PC-3 (cell line): ENCODE measurements at regions not wholly inside any gene's neighbourhood (a gene's known extent, or its start where the extent isn't known, plus 50 kb on each side); places are given as distances from the start of the nearest gene placed in this dataset.

ENCODE experiments used
- ATAC-seq: fragments of 200-7000 bp; cut with Tn5 transposase; 2 replicates; pipeline ENCODE4 v1.9.1; 2020; ENCODE audit warnings: mild to moderate bottlenecking, moderate library complexity
- BruUV-seq: library from RNA; stranded (reverse); fragments of 400-500 nt; replicated peaks from 2 replicates; lab custom pipeline; 2021; lab: Mats Ljungman, UMichigan
- CTCF ChIA-PET: fragments of 300-600 bp; sonication (Branson Sonifier 250); formaldehyde crosslinking; loops from one replicate; lab custom pipeline; 2022; ENCODE audit warnings: antibody characterized with exemption; lab: Charles Lee
- POLR2A ChIA-PET: fragments of 300-600 bp; sonication (Branson Sonifier 250); formaldehyde crosslinking; loops from one replicate; lab custom pipeline; 2022; ENCODE audit warnings: antibody characterized with exemption; ENCODE audit not compliant: unreplicated experiment; lab: Charles Lee
- DNase-seq: peaks from one replicate; pipeline ENCODE4 v3.0.0-alpha.2; 2015
- H2AFZ ChIP-seq: fragments of 300-600 bp; sonication (generic); 2 replicates; pipeline ENCODE4 v1.6.0; 2016; ENCODE audit warnings: antibody characterized with exemption, low read length
- H3F3A ChIP-seq: fragments of 300-600 bp; sonication (generic); one replicate; pipeline ENCODE4 v1.6.0; 2017; ENCODE audit warnings: antibody characterized with exemption, low read length, control low read depth, mild to moderate bottlenecking; ENCODE audit not compliant: unreplicated experiment
- H3K27ac ChIP-seq: fragments of 300-600 bp; sonication (generic); 2 replicates; pipeline ENCODE4 v1.5.1; 2016; ENCODE audit warnings: mild to moderate bottlenecking, low read length
- H3K27me3 ChIP-seq: fragments of 300-600 bp; sonication (generic); 2 replicates; pipeline ENCODE4 v1.6.1; 2016; ENCODE audit warnings: low read length, mixed read lengths
- H3K36me3 ChIP-seq: fragments of 300-600 bp; sonication (generic); 2 replicates; pipeline ENCODE4 v1.6.1; 2016; ENCODE audit warnings: low read depth, mixed run types, low read length, mixed read lengths
- H3K4me1 ChIP-seq: fragments of 300-600 bp; sonication (generic); 2 replicates; pipeline ENCODE4 v1.5.1; 2016; ENCODE audit warnings: low read length; ENCODE audit not compliant: insufficient read depth
- H3K4me2 ChIP-seq: fragments of 300-600 bp; sonication (generic); 2 replicates; pipeline ENCODE4 v1.6.0; 2016; ENCODE audit warnings: low read length
- H3K4me3 ChIP-seq: fragments of 300-600 bp; sonication (generic); 2 replicates; pipeline ENCODE4 v1.5.1; 2016; ENCODE audit warnings: mild to moderate bottlenecking, low read length, mixed read lengths
- H3K79me2 ChIP-seq: fragments of 300-600 bp; sonication (generic); 2 replicates; pipeline ENCODE4 v1.6.1; 2017; ENCODE audit warnings: low read length, mixed read lengths
- H3K9ac ChIP-seq: fragments of 300-600 bp; sonication (generic); 2 replicates; pipeline ENCODE4 v1.6.0; 2016; ENCODE audit warnings: mild to moderate bottlenecking, low read length
- H3K9me2 ChIP-seq: fragments of 300-600 bp; sonication (generic); replicated peaks from 2 replicates; pipeline ENCODE4 v1.6.1; 2016; ENCODE audit warnings: mixed run types, low read length, mixed read lengths
- H3K9me3 ChIP-seq: fragments of 300-600 bp; sonication (generic); 2 replicates; pipeline ENCODE4 v1.6.1; 2016; ENCODE audit warnings: low read length, mixed read lengths
- H4K20me1 ChIP-seq: fragments of 300-600 bp; sonication (generic); 2 replicates; pipeline ENCODE4 v1.6.1; 2016; ENCODE audit warnings: low read length, mixed read lengths
- EZH2 ChIP-seq: fragments of 300-600 bp; sonication (generic); IDR thresholded peaks from one replicate; pipeline ENCODE4 v1.6.1; 2017; ENCODE audit warnings: antibody characterized with exemption, mild to moderate bottlenecking, low read length; ENCODE audit not compliant: unreplicated experiment
- EZH2phosphoT487 ChIP-seq: fragments of 300-600 bp; sonication (generic); IDR thresholded peaks from 2 replicates; pipeline ENCODE4 v1.6.1; 2018; ENCODE audit warnings: mild to moderate bottlenecking, antibody characterized with exemption, low read length, borderline replicate concordance
- intact Hi-C: fragments of 100-400 bp; cut with micrococcal nuclease; formaldehyde crosslinking; loops from 2 replicates; pipeline ENCODE4 v1.9.0; 2023
- TF ChIP-seq, protein P1 (sequence below): fragments of 300-600 bp; sonication (generic); conservative IDR thresholded peaks from 2 replicates; pipeline ENCODE4 v1.5.1; 2017; ENCODE audit warnings: antibody characterized with exemption, low read depth, mild to moderate bottlenecking, low read length

DNA sequence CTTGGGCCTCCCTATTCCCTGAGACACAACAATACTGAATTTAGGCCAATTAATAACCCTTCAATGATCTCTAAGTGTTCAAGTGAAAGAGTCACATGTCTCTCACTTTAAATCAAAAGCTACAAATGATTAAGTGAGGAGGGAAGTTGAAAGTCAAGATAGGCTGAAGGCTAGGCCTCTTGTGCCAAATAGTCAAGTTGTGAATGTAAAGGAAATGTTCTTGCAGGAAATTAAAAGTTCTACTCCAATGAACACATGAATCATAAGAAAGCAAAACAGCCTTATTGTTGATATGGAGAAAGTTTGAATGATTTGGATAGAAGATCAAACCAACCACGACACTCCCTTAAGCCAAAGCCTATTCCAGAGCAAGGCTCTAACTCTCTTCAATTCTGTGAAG lies 286.9 kb downstream of the MEIS1 start:
- Histone ChIP-seq H3K9ac (no peak overlapping the region), H3K4me1 (no peaks in the 10 kb centered on the region), H3K4me3 (no peak overlapping the region), H2AFZ (no peak overlapping the region), H3K36me3 (no peaks in the 10 kb centered on the region), H3F3A (no peaks in the 10 kb centered on the region), H3K4me2 (no peak overlapping the region), H3K79me2 (no peaks in the 10 kb centered on the region), H3K27me3 (peaks cover 24% of the 10 kb centered on the region), H3K27ac (no peak overlapping the region), H4K20me1 (no peaks in the 10 kb centered on the region), H3K9me3 (no peaks in the 10 kb centered on the region), H3K9me2 (no peaks in the 10 kb centered on the region)
- DNase-seq (no peak), ATAC-seq (no peak)
- intact Hi-C loops = no loop called here
- ChIA-PET CTCF (no interaction called here), POLR2A (no interaction called here)
- no peak for TF ChIP-seq EZH2
- TF ChIP-seq, protein P1, sequence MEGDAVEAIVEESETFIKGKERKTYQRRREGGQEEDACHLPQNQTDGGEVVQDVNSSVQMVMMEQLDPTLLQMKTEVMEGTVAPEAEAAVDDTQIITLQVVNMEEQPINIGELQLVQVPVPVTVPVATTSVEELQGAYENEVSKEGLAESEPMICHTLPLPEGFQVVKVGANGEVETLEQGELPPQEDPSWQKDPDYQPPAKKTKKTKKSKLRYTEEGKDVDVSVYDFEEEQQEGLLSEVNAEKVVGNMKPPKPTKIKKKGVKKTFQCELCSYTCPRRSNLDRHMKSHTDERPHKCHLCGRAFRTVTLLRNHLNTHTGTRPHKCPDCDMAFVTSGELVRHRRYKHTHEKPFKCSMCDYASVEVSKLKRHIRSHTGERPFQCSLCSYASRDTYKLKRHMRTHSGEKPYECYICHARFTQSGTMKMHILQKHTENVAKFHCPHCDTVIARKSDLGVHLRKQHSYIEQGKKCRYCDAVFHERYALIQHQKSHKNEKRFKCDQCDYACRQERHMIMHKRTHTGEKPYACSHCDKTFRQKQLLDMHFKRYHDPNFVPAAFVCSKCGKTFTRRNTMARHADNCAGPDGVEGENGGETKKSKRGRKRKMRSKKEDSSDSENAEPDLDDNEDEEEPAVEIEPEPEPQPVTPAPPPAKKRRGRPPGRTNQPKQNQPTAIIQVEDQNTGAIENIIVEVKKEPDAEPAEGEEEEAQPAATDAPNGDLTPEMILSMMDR = no peak
- no peak for TF ChIP-seq EZH2phosphoT487
- no TSS peak for BruUV-seq

- Histone ChIP-seq H3K4me3 (no peak overlapping the region), H3K27me3 (peaks cover 24% of the 10 kb centered on the region), H3K4me2 (no peak overlapping the region), H3K9me2 (no peaks in the 10 kb centered on the region), H4K20me1 (no peaks in the 10 kb centered on the region), H3K36me3 (no peaks in the 10 kb centered on the region), H3K4me1 (no peaks in the 10 kb centered on the region), H3F3A (no peaks in the 10 kb centered on the region), H2AFZ (no peak overlapping the region), H3K9ac (no peak overlapping the region), H3K79me2 (no peaks in the 10 kb centered on the region), H3K9me3 (no peaks in the 10 kb centered on the region), H3K27ac (no peak overlapping the region)
- ChIA-PET CTCF (no interaction called here), POLR2A (no interaction called here)
- no peak for ATAC-seq
- no TSS peak for BruUV-seq
- TF ChIP-seq EZH2phosphoT487 = no peak
- TF ChIP-seq EZH2 = no peak
- TF ChIP-seq, protein P1 = no peak
- intact Hi-C loops = no loop called here
- DNase-seq = no peak
Observed at GRCh38 chr2:66724241-66724640, 289.3 kb downstream of the MEIS1 start.

GRCh38 chr2:66729416-66730330 lies 294.7 kb downstream of the MEIS1 start:
- Histone ChIP-seq H3K27me3 (peaks cover 13% of the 10 kb centered on the region), H4K20me1 (no peaks in the 10 kb centered on the region), H3K9me2 (no peaks in the 10 kb centered on the region), H3F3A (no peaks in the 10 kb centered on the region), H3K4me3 (no peak overlapping the region), H3K4me2 (no peak overlapping the region), H3K36me3 (no peaks in the 10 kb centered on the region), H3K9ac (no peak overlapping the region), H3K79me2 (no peaks in the 10 kb centered on the region), H2AFZ (no peak overlapping the region), H3K9me3 (no peaks in the 10 kb centered on the region), H3K27ac (no peak overlapping the region), H3K4me1 (no peaks in the 10 kb centered on the region)
- BruUV-seq = no TSS peak
- POLR2A ChIA-PET = no interaction called here
- ATAC-seq (no peak), DNase-seq (no peak)
- intact Hi-C loops = no loop called here
- TF ChIP-seq EZH2phosphoT487 (no peak), EZH2 (no peak)
- TF ChIP-seq, protein P1 = no peak
- CTCF ChIA-PET = no interaction called here
